ENCODE measurements at regions not wholly inside any gene's neighbourhood (a gene's known extent, or its start where the extent isn't known, plus 50 kb on each side); places are given as distances from the start of the nearest gene placed in this dataset.

GRCh38 chr5:155836089-155836803 is 490.7 kb upstream of the SGCD start:
- no peak for TF ChIP-seq CTCF (IDR thresholded peaks at IDR 0.05 in 8 of 11, conservative IDR thresholded peaks at IDR 0.05 in 3 of 11)
- TF ChIP-seq POLR2AphosphoS5 (IDR thresholded peaks at IDR 0.05), result no peak
- no peak for TF ChIP-seq POLR2A (IDR thresholded peaks at IDR 0.05)

Measured in spleen (tissue), 7 donors.